GM23338 (cell line): ENCODE measurements at regions not wholly inside any gene's neighbourhood (a gene's known extent, or its start where the extent isn't known, plus 50 kb on each side); places are given as distances from the start of the nearest gene placed in this dataset.
A peak's percentile ranks its signal among the peaks of the same experiment; 100 is the strongest.
"Not testable (repeated sequence)": the region's sequence is repeated elsewhere in the genome, so short reads cannot be mapped to it uniquely, and the experiment has no call there.

Experiments used
- ATAC-seq: fragments of 200-7000 bp; cut with Tn5 transposase; 3 replicates; pipeline ENCODE4 v1.9.1; 2020
- DNase-seq: peaks from one replicate; pipeline ENCODE4 v3.0.0-alpha.2; 2015; ENCODE audit warnings: low spot score
- H2AFZ ChIP-seq: fragments of 200-600 bp; sonication (generic); 2 replicates; pipeline ENCODE4 v1.8.0; 2016; ENCODE audit warnings: antibody characterized with exemption, mild to moderate bottlenecking, moderate library complexity
- H3F3A ChIP-seq: fragments of 200-600 bp; sonication (generic); replicated peaks from 2 replicates; pipeline ENCODE4 v1.8.0; 2017; ENCODE audit warnings: antibody characterized with exemption, mixed run types, low read depth
- H3K27ac ChIP-seq: fragments of 200-600 bp; sonication (generic); 2 replicates; pipeline ENCODE4 v1.6.1; 2016; ENCODE audit warnings: low read depth
- H3K27me3 ChIP-seq: fragments of 200-600 bp; sonication (generic); 2 replicates; pipeline ENCODE4 v1.8.0; 2016; ENCODE audit warnings: mild to moderate bottlenecking, mixed run types, moderate library complexity; ENCODE audit not compliant: insufficient read depth
- H3K36me3 ChIP-seq: fragments of 200-600 bp; sonication (generic); 2 replicates; pipeline ENCODE4 v1.8.0; 2016; ENCODE audit warnings: mild to moderate bottlenecking; ENCODE audit not compliant: insufficient read depth
- H3K4me1 ChIP-seq: fragments of 200-600 bp; sonication (generic); 2 replicates; pipeline ENCODE4 v1.8.0; 2016; ENCODE audit warnings: mild to moderate bottlenecking, moderate library complexity; ENCODE audit not compliant: insufficient read depth
- H3K4me2 ChIP-seq: fragments of 200-600 bp; sonication (generic); 2 replicates; pipeline ENCODE4 v1.7.1; 2017; ENCODE audit warnings: mixed run types
- H3K4me3 ChIP-seq: fragments of 200-600 bp; sonication (generic); 2 replicates; pipeline ENCODE4 v1.6.1; 2016; ENCODE audit warnings: mixed run types
- H3K79me2 ChIP-seq: fragments of 200-600 bp; sonication (generic); replicated peaks from 2 replicates; pipeline ENCODE4 v1.8.0; 2017; ENCODE audit warnings: mild to moderate bottlenecking; ENCODE audit not compliant: insufficient read depth
- H3K9me2 ChIP-seq: fragments of 200-600 bp; sonication (generic); 2 replicates; pipeline ENCODE4 v1.8.0; 2017; ENCODE audit not compliant: insufficient read depth
- H4K20me1 ChIP-seq: fragments of 200-600 bp; sonication (generic); replicated peaks from 2 replicates; pipeline ENCODE4 v1.8.0; 2017; ENCODE audit warnings: mild to moderate bottlenecking; ENCODE audit not compliant: insufficient read depth
- H3K27ac Mint-ChIP-seq: 2 replicates; pipeline ENCODE4 v1.8.0; 2020; ENCODE audit warnings: inconsistent platforms, mild to moderate bottlenecking, moderate library complexity, mixed read lengths
- H3K27me3 Mint-ChIP-seq: 3 replicates; pipeline ENCODE4 v1.8.0; 2022; ENCODE audit warnings: low read depth, mild to moderate bottlenecking, moderate library complexity, mixed read lengths, inconsistent platforms; ENCODE audit not compliant: insufficient read depth, poor library complexity
- H3K36me3 Mint-ChIP-seq: 3 replicates; pipeline ENCODE4 v1.8.0; 2021; ENCODE audit warnings: low read depth, mild to moderate bottlenecking, inconsistent platforms, moderate library complexity, mixed read lengths
- H3K4me1 Mint-ChIP-seq: 3 replicates; pipeline ENCODE4 v1.8.0; 2020; ENCODE audit warnings: mild to moderate bottlenecking, inconsistent platforms, mixed read lengths
- H3K4me3 Mint-ChIP-seq: 3 replicates; pipeline ENCODE4 v1.8.0; 2021; ENCODE audit warnings: moderate library complexity, mild to moderate bottlenecking, inconsistent platforms, mixed read lengths
- H3K9me3 Mint-ChIP-seq: 3 replicates; pipeline ENCODE4 v1.8.0; 2020; ENCODE audit warnings: moderate library complexity, mild to moderate bottlenecking, inconsistent platforms, mixed read lengths
- CTCF ChIP-seq, 2 experiments: fragments of 200-600 bp in 1 of 2; sonication (generic) in 1 of 2; conservative IDR thresholded peaks; 2 replicates each; pipeline versions ENCODE4 v1.5.1 to v1.6.1; 2016 to 2017; ENCODE audit warnings: antibody characterized with exemption in 2 of 2, low read depth in 2 of 2, mild to moderate bottlenecking in 2 of 2, moderate library complexity in 1 of 2
- EZH2 ChIP-seq: fragments of 200-600 bp; sonication (generic); IDR thresholded peaks from one replicate; pipeline ENCODE4 v1.8.0; 2017; ENCODE audit warnings: antibody characterized with exemption, mild to moderate bottlenecking, low read depth; ENCODE audit not compliant: unreplicated experiment
- REST ChIP-seq: IDR thresholded peaks from one replicate; pipeline ENCODE4 v1.6.1; 2018; ENCODE audit warnings: antibody characterized with exemption; ENCODE audit not compliant: unreplicated experiment
- ZNF114 ChIP-seq: fragments of 250-450 bp; sonication (Bioruptor Pico); IDR thresholded peaks from 2 replicates; pipeline ENCODE4 v1.5.0; 2020; ENCODE audit warnings: mild to moderate bottlenecking, moderate library complexity

GRCh38 chrX:121871122-121871521 lies 823.7 kb downstream of the GLUD2 start:
- H2AFZ ChIP-seq: no peak overlapping the region
- no peaks in the 10 kb centered on the region for H4K20me1 ChIP-seq
- no peak for DNase-seq
- H3K27ac ChIP-seq: no peak overlapping the region
- H3K79me2 ChIP-seq: no peaks in the 10 kb centered on the region
- no peaks in the 10 kb centered on the region for H3K36me3 Mint-ChIP-seq
- no peaks in the 10 kb centered on the region for H3K9me3 Mint-ChIP-seq
- H3K4me2 ChIP-seq: no peak overlapping the region
- ATAC-seq: no peak
- no peaks in the 10 kb centered on the region for H3K36me3 ChIP-seq
- no peak overlapping the region for H3K4me3 Mint-ChIP-seq
- H3K27me3 Mint-ChIP-seq: no peaks in the 10 kb centered on the region
- H3K4me1 ChIP-seq: no peaks in the 10 kb centered on the region
- H3K9me2 ChIP-seq: no peaks in the 10 kb centered on the region
- H3F3A ChIP-seq: no peaks in the 10 kb centered on the region
- no peak overlapping the region for H3K27ac Mint-ChIP-seq
- no peaks in the 10 kb centered on the region for H3K4me1 Mint-ChIP-seq
- TF ChIP-seq REST: no peak
- H3K4me3 ChIP-seq: no peak overlapping the region
- H3K27me3 ChIP-seq: no peaks in the 10 kb centered on the region

GRCh38 chrX:121876305-121876704 lies 828.9 kb downstream of the GLUD2 start:
- Mint-ChIP-seq H3K4me3 (no peak overlapping the region), H3K36me3 (peaks cover 8% of the 10 kb centered on the region; the same call in 2 of the 3 replicates), H3K27me3 (no peaks in the 10 kb centered on the region), H3K27ac (no peak overlapping the region), H3K4me1 (no peaks in the 10 kb centered on the region), H3K9me3 (peaks cover 7% of the 10 kb centered on the region; the same call in 2 of the 3 replicates)
- DNase-seq: peak; percentile 0
- H2AFZ ChIP-seq: no peak overlapping the region
- H3K79me2 ChIP-seq: no peaks in the 10 kb centered on the region
- no peak overlapping the region for H3K4me3 ChIP-seq
- H4K20me1 ChIP-seq: no peaks in the 10 kb centered on the region
- TF ChIP-seq ZNF114 (CRISPR knock-in tag) (no peak), EZH2 (no peak), CTCF (conservative IDR thresholded peaks at IDR 0.05; ENCODE audit: low read depth in 2 of 2) (no peak)
- no peak overlapping the region for H3K27ac ChIP-seq
- no peaks in the 10 kb centered on the region for H3K4me1 ChIP-seq
- H3K27me3 ChIP-seq: no peaks in the 10 kb centered on the region
- no peak for ATAC-seq
- H3K4me2 ChIP-seq: no peak overlapping the region
- H3K36me3 ChIP-seq: no peaks in the 10 kb centered on the region
- H3F3A ChIP-seq: no peaks in the 10 kb centered on the region
- no peaks in the 10 kb centered on the region for H3K9me2 ChIP-seq

- not testable (repeated sequence) for H3K4me3 Mint-ChIP-seq, ATAC-seq, H3K4me1 ChIP-seq, H2AFZ ChIP-seq, H3K27ac Mint-ChIP-seq, H3K4me2 ChIP-seq, H3K36me3 Mint-ChIP-seq, H3K9me2 ChIP-seq, H3K36me3 ChIP-seq, H3K27me3 Mint-ChIP-seq, H3K79me2 ChIP-seq, H4K20me1 ChIP-seq, H3K27me3 ChIP-seq, H3K9me3 Mint-ChIP-seq, DNase-seq, H3K4me3 ChIP-seq, H3F3A ChIP-seq, H3K27ac ChIP-seq, H3K4me1 Mint-ChIP-seq
Measured at GRCh38 chrX:121877337-121877736, 829.9 kb downstream of the GLUD2 start.
